Panc1 (cell line): ENCODE measurements at regions not wholly inside any gene's neighbourhood (a gene's known extent, or its start where the extent isn't known, plus 50 kb on each side); places are given as distances from the start of the nearest gene placed in this dataset.

Experiments used
- ATAC-seq: fragments of 200-7000 bp; cut with Tn5 transposase; 2 replicates; pipeline ENCODE4 v1.9.1; 2020; ENCODE audit warnings: mild to moderate bottlenecking, moderate library complexity
- BruUV-seq: library from RNA; stranded (reverse); fragments of 400-500 nt; replicated peaks from 2 replicates; lab custom pipeline; 2021; lab: Mats Ljungman, UMichigan
- CTCF ChIA-PET: fragments of 300-600 bp; sonication (Branson Sonifier 250); formaldehyde crosslinking; loops from one replicate; lab custom pipeline; 2022; ENCODE audit warnings: antibody characterized with exemption; lab: Charles Lee
- POLR2A ChIA-PET: fragments of 300-600 bp; sonication (Branson Sonifier 250); formaldehyde crosslinking; loops from one replicate; lab custom pipeline; 2022; ENCODE audit warnings: antibody characterized with exemption; lab: Charles Lee
- DNase-seq: peaks from one replicate; pipeline ENCODE4 v3.0.0-alpha.2; 2010; ENCODE audit warnings: low read depth, low spot score
- H3K27ac ChIP-seq: 2 replicates; pipeline ENCODE4 v1.5.1; 2011; ENCODE audit warnings: mild to moderate bottlenecking, low read length, inconsistent platforms
- H3K27me3 ChIP-seq: fragments of 200-500 bp; sonication (Bioruptor generic); 2 replicates; pipeline ENCODE4 v1.6.0; 2014; ENCODE audit warnings: low read length, inconsistent platforms; ENCODE audit not compliant: control insufficient read depth, insufficient read depth
- H3K36me3 ChIP-seq: fragments of 200-500 bp; sonication (Bioruptor generic); 2 replicates; pipeline ENCODE4 v1.5.1; 2014; ENCODE audit warnings: inconsistent platforms, mild to moderate bottlenecking, low read length, moderate library complexity; ENCODE audit not compliant: control insufficient read depth, insufficient read depth
- H3K4me1 ChIP-seq: 2 replicates; pipeline ENCODE4 v1.5.1; 2011; ENCODE audit warnings: inconsistent platforms, mild to moderate bottlenecking, low read length, moderate library complexity; ENCODE audit not compliant: control insufficient read depth, insufficient read depth
- H3K4me3 ChIP-seq, 2 experiments: 2 replicates each; pipeline ENCODE4 v1.5.1; 2011 to 2012; ENCODE audit warnings: low read depth in 2 of 2, low read length in 2 of 2, mild to moderate bottlenecking in 2 of 2, inconsistent platforms in 1 of 2, moderate library complexity in 1 of 2
- H3K9me3 ChIP-seq: fragments of 200-500 bp; sonication (Bioruptor generic); 2 replicates; pipeline ENCODE4 v1.5.1; 2014; ENCODE audit warnings: low read depth, mild to moderate bottlenecking, inconsistent platforms, low read length, moderate library complexity; ENCODE audit not compliant: control insufficient read depth, insufficient read depth
- POLR2AphosphoS5 ChIP-seq: IDR thresholded peaks from 2 replicates; pipeline ENCODE4 v1.6.1; 2012; ENCODE audit warnings: mild to moderate bottlenecking, low read depth, low read length, moderate library complexity
- SIN3A ChIP-seq: IDR thresholded peaks from 2 replicates; pipeline ENCODE4 v1.6.1; 2012; ENCODE audit warnings: low read depth, mild to moderate bottlenecking, low read length, moderate library complexity, borderline replicate concordance; ENCODE audit not compliant: insufficient read depth
- TCF7L2 ChIP-seq: IDR thresholded peaks from 2 replicates; pipeline ENCODE4 v1.6.1; 2011; ENCODE audit warnings: mild to moderate bottlenecking, low read depth, low read length, inconsistent platforms
- in situ Hi-C: cut with HindIII; loops from 2 replicates; pipeline ENCODE4 v1.10.0; 2016; ENCODE audit warnings: low sequenced_read_pairs, low pct_unique_long_range_greater_than_20kb
- intact Hi-C: fragments of 100-400 bp; cut with micrococcal nuclease; formaldehyde crosslinking; loops from one replicate; pipeline ENCODE4 v1.10.0; 2022; ENCODE audit not compliant: unreplicated experiment
- TF ChIP-seq, protein P1 (sequence below), 2 experiments: IDR thresholded peaks; 2 replicates each; pipeline ENCODE4 v1.6.1; 2011 to 2012; ENCODE audit warnings: low read depth in 2 of 2, control low read depth in 1 of 2, low read length in 1 of 2, mild to moderate bottlenecking in 1 of 2, moderate library complexity in 1 of 2; ENCODE audit not compliant: insufficient read depth in 1 of 2
- TF ChIP-seq, protein P2 (sequence below): fragments of 450-650 bp; IDR thresholded peaks from 2 replicates; pipeline ENCODE4 v1.5.1; 2017; ENCODE audit warnings: mild to moderate bottlenecking

DNA sequence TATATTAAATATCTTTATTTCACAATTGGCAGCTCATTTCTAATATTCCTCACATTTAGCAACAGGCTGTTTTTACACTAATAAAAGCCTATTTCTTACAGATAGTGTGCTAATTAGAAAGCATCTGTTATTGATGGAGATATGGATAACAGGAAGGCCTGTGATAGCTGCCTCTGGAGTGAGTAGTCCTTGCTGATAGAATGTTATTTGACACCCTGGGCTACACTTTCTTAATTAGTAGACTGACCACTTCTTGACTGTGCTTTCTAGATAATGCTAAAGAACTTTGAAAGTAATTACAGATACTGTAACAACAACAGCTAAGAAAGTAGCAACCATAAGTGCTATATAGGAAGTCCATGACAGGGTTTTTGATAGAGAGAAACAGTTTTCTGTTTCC, 554.3 kb downstream of the DIAPH3 start:
- Histone ChIP-seq H3K27me3 (no peaks in the 10 kb centered on the region), H3K4me3 (no peak overlapping the region), H3K9me3 (no peaks in the 10 kb centered on the region), H3K4me1 (no peaks in the 10 kb centered on the region), H3K27ac (no peak overlapping the region), H3K36me3 (no peaks in the 10 kb centered on the region)
- in situ Hi-C loops = no loop called here
- no peak for TF ChIP-seq TCF7L2
- no peak for TF ChIP-seq POLR2AphosphoS5
- TF ChIP-seq SIN3A = no peak
- TF ChIP-seq, protein P1, sequence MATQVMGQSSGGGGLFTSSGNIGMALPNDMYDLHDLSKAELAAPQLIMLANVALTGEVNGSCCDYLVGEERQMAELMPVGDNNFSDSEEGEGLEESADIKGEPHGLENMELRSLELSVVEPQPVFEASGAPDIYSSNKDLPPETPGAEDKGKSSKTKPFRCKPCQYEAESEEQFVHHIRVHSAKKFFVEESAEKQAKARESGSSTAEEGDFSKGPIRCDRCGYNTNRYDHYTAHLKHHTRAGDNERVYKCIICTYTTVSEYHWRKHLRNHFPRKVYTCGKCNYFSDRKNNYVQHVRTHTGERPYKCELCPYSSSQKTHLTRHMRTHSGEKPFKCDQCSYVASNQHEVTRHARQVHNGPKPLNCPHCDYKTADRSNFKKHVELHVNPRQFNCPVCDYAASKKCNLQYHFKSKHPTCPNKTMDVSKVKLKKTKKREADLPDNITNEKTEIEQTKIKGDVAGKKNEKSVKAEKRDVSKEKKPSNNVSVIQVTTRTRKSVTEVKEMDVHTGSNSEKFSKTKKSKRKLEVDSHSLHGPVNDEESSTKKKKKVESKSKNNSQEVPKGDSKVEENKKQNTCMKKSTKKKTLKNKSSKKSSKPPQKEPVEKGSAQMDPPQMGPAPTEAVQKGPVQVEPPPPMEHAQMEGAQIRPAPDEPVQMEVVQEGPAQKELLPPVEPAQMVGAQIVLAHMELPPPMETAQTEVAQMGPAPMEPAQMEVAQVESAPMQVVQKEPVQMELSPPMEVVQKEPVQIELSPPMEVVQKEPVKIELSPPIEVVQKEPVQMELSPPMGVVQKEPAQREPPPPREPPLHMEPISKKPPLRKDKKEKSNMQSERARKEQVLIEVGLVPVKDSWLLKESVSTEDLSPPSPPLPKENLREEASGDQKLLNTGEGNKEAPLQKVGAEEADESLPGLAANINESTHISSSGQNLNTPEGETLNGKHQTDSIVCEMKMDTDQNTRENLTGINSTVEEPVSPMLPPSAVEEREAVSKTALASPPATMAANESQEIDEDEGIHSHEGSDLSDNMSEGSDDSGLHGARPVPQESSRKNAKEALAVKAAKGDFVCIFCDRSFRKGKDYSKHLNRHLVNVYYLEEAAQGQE (IDR thresholded peaks at IDR 0.05; ENCODE audit: insufficient read depth in 1 of 2, low read depth in 2 of 2, low read length in 1 of 2) = no peak
- TF ChIP-seq, protein P2, sequence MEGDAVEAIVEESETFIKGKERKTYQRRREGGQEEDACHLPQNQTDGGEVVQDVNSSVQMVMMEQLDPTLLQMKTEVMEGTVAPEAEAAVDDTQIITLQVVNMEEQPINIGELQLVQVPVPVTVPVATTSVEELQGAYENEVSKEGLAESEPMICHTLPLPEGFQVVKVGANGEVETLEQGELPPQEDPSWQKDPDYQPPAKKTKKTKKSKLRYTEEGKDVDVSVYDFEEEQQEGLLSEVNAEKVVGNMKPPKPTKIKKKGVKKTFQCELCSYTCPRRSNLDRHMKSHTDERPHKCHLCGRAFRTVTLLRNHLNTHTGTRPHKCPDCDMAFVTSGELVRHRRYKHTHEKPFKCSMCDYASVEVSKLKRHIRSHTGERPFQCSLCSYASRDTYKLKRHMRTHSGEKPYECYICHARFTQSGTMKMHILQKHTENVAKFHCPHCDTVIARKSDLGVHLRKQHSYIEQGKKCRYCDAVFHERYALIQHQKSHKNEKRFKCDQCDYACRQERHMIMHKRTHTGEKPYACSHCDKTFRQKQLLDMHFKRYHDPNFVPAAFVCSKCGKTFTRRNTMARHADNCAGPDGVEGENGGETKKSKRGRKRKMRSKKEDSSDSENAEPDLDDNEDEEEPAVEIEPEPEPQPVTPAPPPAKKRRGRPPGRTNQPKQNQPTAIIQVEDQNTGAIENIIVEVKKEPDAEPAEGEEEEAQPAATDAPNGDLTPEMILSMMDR = no peak
- ChIA-PET CTCF (no interaction called here), POLR2A (no interaction called here)
- BruUV-seq = no TSS peak
- intact Hi-C loops = no loop called here
- ATAC-seq (no peak), DNase-seq (no peak)
